PC-3 (cell line): ENCODE measurements at regions not wholly inside any gene's neighbourhood (a gene's known extent, or its start where the extent isn't known, plus 50 kb on each side); places are given as distances from the start of the nearest gene placed in this dataset.

Experiments used
- ATAC-seq: fragments of 200-7000 bp; cut with Tn5 transposase; 2 replicates; pipeline ENCODE4 v1.9.1; 2020; ENCODE audit warnings: mild to moderate bottlenecking, moderate library complexity
- BruUV-seq: library from RNA; stranded (reverse); fragments of 400-500 nt; replicated peaks from 2 replicates; lab custom pipeline; 2021; lab: Mats Ljungman, UMichigan
- CTCF ChIA-PET: fragments of 300-600 bp; sonication (Branson Sonifier 250); formaldehyde crosslinking; loops from one replicate; lab custom pipeline; 2022; ENCODE audit warnings: antibody characterized with exemption; lab: Charles Lee
- POLR2A ChIA-PET: fragments of 300-600 bp; sonication (Branson Sonifier 250); formaldehyde crosslinking; loops from one replicate; lab custom pipeline; 2022; ENCODE audit warnings: antibody characterized with exemption; ENCODE audit not compliant: unreplicated experiment; lab: Charles Lee
- DNase-seq: peaks from one replicate; pipeline ENCODE4 v3.0.0-alpha.2; 2015
- H2AFZ ChIP-seq: fragments of 300-600 bp; sonication (generic); 2 replicates; pipeline ENCODE4 v1.6.0; 2016; ENCODE audit warnings: antibody characterized with exemption, low read length
- H3F3A ChIP-seq: fragments of 300-600 bp; sonication (generic); one replicate; pipeline ENCODE4 v1.6.0; 2017; ENCODE audit warnings: antibody characterized with exemption, low read length, control low read depth, mild to moderate bottlenecking; ENCODE audit not compliant: unreplicated experiment
- H3K27ac ChIP-seq: fragments of 300-600 bp; sonication (generic); 2 replicates; pipeline ENCODE4 v1.5.1; 2016; ENCODE audit warnings: mild to moderate bottlenecking, low read length
- H3K27me3 ChIP-seq: fragments of 300-600 bp; sonication (generic); 2 replicates; pipeline ENCODE4 v1.6.1; 2016; ENCODE audit warnings: low read length, mixed read lengths
- H3K36me3 ChIP-seq: fragments of 300-600 bp; sonication (generic); 2 replicates; pipeline ENCODE4 v1.6.1; 2016; ENCODE audit warnings: low read depth, mixed run types, low read length, mixed read lengths
- H3K4me1 ChIP-seq: fragments of 300-600 bp; sonication (generic); 2 replicates; pipeline ENCODE4 v1.5.1; 2016; ENCODE audit warnings: low read length; ENCODE audit not compliant: insufficient read depth
- H3K4me2 ChIP-seq: fragments of 300-600 bp; sonication (generic); 2 replicates; pipeline ENCODE4 v1.6.0; 2016; ENCODE audit warnings: low read length
- H3K4me3 ChIP-seq: fragments of 300-600 bp; sonication (generic); 2 replicates; pipeline ENCODE4 v1.5.1; 2016; ENCODE audit warnings: mild to moderate bottlenecking, low read length, mixed read lengths
- H3K79me2 ChIP-seq: fragments of 300-600 bp; sonication (generic); 2 replicates; pipeline ENCODE4 v1.6.1; 2017; ENCODE audit warnings: low read length, mixed read lengths
- H3K9ac ChIP-seq: fragments of 300-600 bp; sonication (generic); 2 replicates; pipeline ENCODE4 v1.6.0; 2016; ENCODE audit warnings: mild to moderate bottlenecking, low read length
- H3K9me2 ChIP-seq: fragments of 300-600 bp; sonication (generic); replicated peaks from 2 replicates; pipeline ENCODE4 v1.6.1; 2016; ENCODE audit warnings: mixed run types, low read length, mixed read lengths
- H3K9me3 ChIP-seq: fragments of 300-600 bp; sonication (generic); 2 replicates; pipeline ENCODE4 v1.6.1; 2016; ENCODE audit warnings: low read length, mixed read lengths
- H4K20me1 ChIP-seq: fragments of 300-600 bp; sonication (generic); 2 replicates; pipeline ENCODE4 v1.6.1; 2016; ENCODE audit warnings: low read length, mixed read lengths
- EZH2 ChIP-seq: fragments of 300-600 bp; sonication (generic); IDR thresholded peaks from one replicate; pipeline ENCODE4 v1.6.1; 2017; ENCODE audit warnings: antibody characterized with exemption, mild to moderate bottlenecking, low read length; ENCODE audit not compliant: unreplicated experiment
- EZH2phosphoT487 ChIP-seq: fragments of 300-600 bp; sonication (generic); IDR thresholded peaks from 2 replicates; pipeline ENCODE4 v1.6.1; 2018; ENCODE audit warnings: mild to moderate bottlenecking, antibody characterized with exemption, low read length, borderline replicate concordance
- intact Hi-C: fragments of 100-400 bp; cut with micrococcal nuclease; formaldehyde crosslinking; loops from 2 replicates; pipeline ENCODE4 v1.9.0; 2023
- TF ChIP-seq, protein P1 (sequence below): fragments of 300-600 bp; sonication (generic); conservative IDR thresholded peaks from 2 replicates; pipeline ENCODE4 v1.5.1; 2017; ENCODE audit warnings: antibody characterized with exemption, low read depth, mild to moderate bottlenecking, low read length

DNA sequence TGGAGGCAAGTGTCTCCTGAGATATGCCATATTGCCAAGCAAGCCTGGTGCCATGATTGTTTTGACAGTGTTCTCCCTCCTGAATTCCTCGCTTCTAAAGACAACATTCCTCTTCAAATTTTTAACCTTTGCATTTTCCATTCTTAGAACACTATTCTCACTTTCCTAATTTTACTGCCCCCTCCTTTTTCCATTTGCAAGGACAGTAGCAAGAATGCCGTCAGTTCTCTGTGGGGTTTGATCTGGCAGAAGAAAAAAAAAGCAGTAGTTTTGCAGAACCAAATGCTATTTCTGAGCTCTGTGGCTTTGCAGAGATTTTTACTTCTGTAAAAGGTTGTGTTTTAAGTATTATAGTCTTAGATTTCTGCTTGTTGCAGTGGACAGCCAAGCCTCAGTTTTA, 295.2 kb downstream of the NUAK1 start:
- ATAC-seq: no peak
- Histone ChIP-seq H3K9ac (no peak overlapping the region), H3K27ac (no peak overlapping the region), H3F3A (no peaks in the 10 kb centered on the region), H3K4me2 (no peak overlapping the region), H3K36me3 (no peaks in the 10 kb centered on the region), H3K4me3 (no peak overlapping the region), H3K9me2 (no peaks in the 10 kb centered on the region), H2AFZ (no peak overlapping the region), H4K20me1 (no peaks in the 10 kb centered on the region), H3K4me1 (no peaks in the 10 kb centered on the region), H3K79me2 (no peaks in the 10 kb centered on the region), H3K9me3 (peaks cover 8% of the 10 kb centered on the region; the same call in 1 of the 2 replicates), H3K27me3 (peaks cover 50% of the 10 kb centered on the region)
- BruUV-seq: no TSS peak
- TF ChIP-seq, protein P1, sequence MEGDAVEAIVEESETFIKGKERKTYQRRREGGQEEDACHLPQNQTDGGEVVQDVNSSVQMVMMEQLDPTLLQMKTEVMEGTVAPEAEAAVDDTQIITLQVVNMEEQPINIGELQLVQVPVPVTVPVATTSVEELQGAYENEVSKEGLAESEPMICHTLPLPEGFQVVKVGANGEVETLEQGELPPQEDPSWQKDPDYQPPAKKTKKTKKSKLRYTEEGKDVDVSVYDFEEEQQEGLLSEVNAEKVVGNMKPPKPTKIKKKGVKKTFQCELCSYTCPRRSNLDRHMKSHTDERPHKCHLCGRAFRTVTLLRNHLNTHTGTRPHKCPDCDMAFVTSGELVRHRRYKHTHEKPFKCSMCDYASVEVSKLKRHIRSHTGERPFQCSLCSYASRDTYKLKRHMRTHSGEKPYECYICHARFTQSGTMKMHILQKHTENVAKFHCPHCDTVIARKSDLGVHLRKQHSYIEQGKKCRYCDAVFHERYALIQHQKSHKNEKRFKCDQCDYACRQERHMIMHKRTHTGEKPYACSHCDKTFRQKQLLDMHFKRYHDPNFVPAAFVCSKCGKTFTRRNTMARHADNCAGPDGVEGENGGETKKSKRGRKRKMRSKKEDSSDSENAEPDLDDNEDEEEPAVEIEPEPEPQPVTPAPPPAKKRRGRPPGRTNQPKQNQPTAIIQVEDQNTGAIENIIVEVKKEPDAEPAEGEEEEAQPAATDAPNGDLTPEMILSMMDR: no peak
- TF ChIP-seq EZH2 (no peak), EZH2phosphoT487 (no peak)
- CTCF ChIA-PET: no interaction called here
- POLR2A ChIA-PET: no interaction called here
- DNase-seq: no peak
- intact Hi-C loops: no loop called here

DNA sequence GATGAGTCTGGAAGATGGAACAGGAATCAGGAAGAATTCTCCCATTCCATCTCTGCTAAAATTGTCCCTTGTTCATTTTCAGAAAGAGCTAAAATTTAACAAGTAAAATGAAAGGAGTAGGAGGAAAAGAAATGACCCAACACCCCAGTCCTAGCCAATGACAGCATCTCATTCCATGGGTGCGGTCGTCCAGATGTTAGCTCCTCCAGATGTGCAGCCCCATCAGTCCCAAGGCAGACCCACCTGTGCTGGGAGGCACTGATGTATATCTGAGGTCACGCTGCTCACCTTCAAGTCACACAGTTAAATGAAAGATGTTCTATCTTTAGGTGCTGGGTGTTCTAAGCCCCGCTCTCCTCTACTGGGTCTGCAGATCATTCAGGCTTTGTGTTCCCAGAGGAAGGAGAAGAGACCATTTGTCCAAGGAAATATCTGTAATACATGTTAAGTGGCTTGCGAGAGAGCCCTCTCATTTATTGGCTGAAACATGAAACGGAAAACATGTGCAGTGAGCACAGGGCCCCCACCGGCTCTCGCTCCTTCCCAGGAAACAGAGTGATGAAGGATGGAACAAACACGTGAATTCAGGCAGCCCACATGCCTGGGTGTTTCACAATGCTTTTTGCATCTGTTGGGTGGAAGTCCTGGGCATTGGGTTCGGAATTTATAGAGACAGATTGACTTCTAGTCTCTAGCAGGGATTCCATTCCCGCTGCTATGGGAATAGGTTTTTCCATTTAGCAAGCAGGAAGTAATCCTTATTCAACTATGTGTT, 294.6 kb downstream of the NUAK1 start:
- H3K4me1 ChIP-seq: no peaks in the 10 kb centered on the region
- no peak overlapping the region for H3K9ac ChIP-seq
- TF ChIP-seq EZH2 (no peak), EZH2phosphoT487 (no peak)
- TF ChIP-seq, protein P1: no peak
- no peak for ATAC-seq
- BruUV-seq: no TSS peak
- peaks cover 45% of the 10 kb centered on the region for H3K27me3 ChIP-seq
- H3K4me2 ChIP-seq: no peak overlapping the region
- no peak overlapping the region for H3K27ac ChIP-seq
- H3K9me3 ChIP-seq: peaks cover 8% of the 10 kb centered on the region; the same call in 1 of the 2 replicates
- no peak for DNase-seq
- POLR2A ChIA-PET: no interaction called here
- H3K4me3 ChIP-seq: no peak overlapping the region
- intact Hi-C loops: no loop called here
- H3F3A ChIP-seq: no peaks in the 10 kb centered on the region
- H4K20me1 ChIP-seq: no peaks in the 10 kb centered on the region
- H3K9me2 ChIP-seq: no peaks in the 10 kb centered on the region
- CTCF ChIA-PET: no interaction called here
- H3K36me3 ChIP-seq: no peaks in the 10 kb centered on the region
- no peaks in the 10 kb centered on the region for H3K79me2 ChIP-seq
- H2AFZ ChIP-seq: 0 out of 2 replicates have a peak overlapping the region, but pooled peaks have one; percentile 9

DNA sequence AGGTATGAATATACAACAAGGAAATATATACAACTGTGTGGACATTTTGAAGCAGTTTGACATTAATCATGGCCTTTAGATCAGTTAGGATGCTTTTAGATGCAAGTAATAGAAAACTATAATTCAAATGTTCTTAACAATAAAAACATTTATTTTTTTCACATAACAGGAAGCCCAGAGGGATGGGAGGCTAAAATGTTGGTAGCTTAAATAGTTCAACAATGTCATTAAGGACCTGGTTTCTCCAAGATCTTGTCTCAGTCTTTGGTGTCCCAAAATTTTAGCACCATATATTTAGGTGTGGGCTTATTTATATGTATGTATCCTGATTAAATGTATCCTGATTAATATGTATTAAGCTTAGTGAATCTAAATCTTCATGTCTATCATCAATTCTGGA, 292.4 kb downstream of the NUAK1 start:
- no peak overlapping the region for H3K27ac ChIP-seq
- peaks cover 23% of the 10 kb centered on the region for H3K27me3 ChIP-seq
- POLR2A ChIA-PET: no interaction called here
- H4K20me1 ChIP-seq: no peaks in the 10 kb centered on the region
- no peak overlapping the region for H3K9ac ChIP-seq
- DNase-seq (no peak), ATAC-seq (no peak)
- no peaks in the 10 kb centered on the region for H3K9me2 ChIP-seq
- no peaks in the 10 kb centered on the region for H3K36me3 ChIP-seq
- H3K4me2 ChIP-seq: no peak overlapping the region
- intact Hi-C loops: no loop called here
- no peaks in the 10 kb centered on the region for H3F3A ChIP-seq
- TF ChIP-seq EZH2 (no peak), EZH2phosphoT487 (no peak)
- TF ChIP-seq, protein P1: no peak
- no TSS peak for BruUV-seq
- CTCF ChIA-PET: no interaction called here
- no peaks in the 10 kb centered on the region for H3K4me1 ChIP-seq
- no peak overlapping the region for H3K4me3 ChIP-seq
- H2AFZ ChIP-seq: no peak overlapping the region
- H3K79me2 ChIP-seq: no peaks in the 10 kb centered on the region
- peaks cover 8% of the 10 kb centered on the region; the same call in 1 of the 2 replicates for H3K9me3 ChIP-seq
